ENCODE measurements at regions not wholly inside any gene's neighbourhood (a gene's known extent, or its start where the extent isn't known, plus 50 kb on each side); places are given as distances from the start of the nearest gene placed in this dataset.

DNA sequence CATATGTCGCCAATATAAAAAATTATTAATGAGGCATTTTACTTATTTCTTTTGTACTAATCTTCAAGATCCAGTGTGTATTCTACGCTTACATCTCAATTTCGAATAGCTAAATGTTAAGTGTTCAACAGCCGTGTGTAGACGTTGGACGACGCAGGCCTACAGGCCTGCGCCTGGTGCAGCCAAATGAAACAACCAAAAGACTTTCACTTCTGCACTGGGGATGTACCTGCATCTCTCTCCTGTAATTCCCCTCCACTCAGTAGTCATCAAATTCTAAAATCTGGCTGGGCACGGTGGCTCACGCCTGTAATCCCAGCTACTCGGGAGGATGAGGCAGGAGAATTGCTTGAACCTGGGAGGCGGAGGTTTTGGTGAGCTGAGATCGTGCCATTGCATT, 76.8 kb upstream of the HNRNPU start:
- ATAC-seq (no peak), DNase-seq (ENCODE audit: extremely low read depth in 1 of 4, low spot score in 3 of 4) (no peak), FAIRE-seq (no peak)
- POLR2A ChIA-PET, result interaction anchor here (1.0 kb wide), 1 partner anchor 105 kb away, joined by 3 read pairs; no protein-coding TSS in a partner anchor
- BruUV-seq (replicated peaks), result no TSS peak
- H3K4me2 ChIP-seq (ENCODE audit: insufficient read depth, low read length), result no peak overlapping the region
- H2AFZ ChIP-seq (ENCODE audit: low read depth, low read length), result no peak overlapping the region
- no peak overlapping the region for H3K9ac ChIP-seq (ENCODE audit: insufficient read depth in 1 of 2, low read depth in 2 of 2, low read length in 2 of 2)
- no peaks in the 10 kb centered on the region for H3K27me3 ChIP-seq (ENCODE audit: control insufficient read depth in 2 of 2, insufficient read depth in 2 of 2, low read length in 2 of 2)
- H3K27ac ChIP-seq (ENCODE audit: extremely low read depth, low read depth, low read length), result no peak overlapping the region
- H3K4me1 ChIP-seq (replicated peaks in 1 of 2; ENCODE audit: control insufficient read depth in 2 of 2, insufficient read depth in 2 of 2, low read length in 2 of 2), result no peaks in the 10 kb centered on the region
- no peaks in the 10 kb centered on the region for H3K79me2 ChIP-seq (ENCODE audit: control insufficient read depth, insufficient read depth, low read length)
- TF ChIP-seq EGR1 (conservative IDR thresholded peaks at IDR 0.05) (no peak), CBFA2T2 (conservative IDR thresholded peaks at IDR 0.05) (no peak), TARDBP (IDR thresholded peaks at IDR 0.05) (no peak), TEAD1 (CRISPR knock-in tag; IDR thresholded peaks at IDR 0.05) (no peak), ZNF75A (CRISPR knock-in tag; IDR thresholded peaks at IDR 0.05) (no peak), KLF10 (CRISPR knock-in tag; IDR thresholded peaks at IDR 0.05) (no peak), RUNX1 (IDR thresholded peaks at IDR 0.05; ENCODE audit: low read depth) (no peak)
- TF ChIP-seq, protein P1, sequence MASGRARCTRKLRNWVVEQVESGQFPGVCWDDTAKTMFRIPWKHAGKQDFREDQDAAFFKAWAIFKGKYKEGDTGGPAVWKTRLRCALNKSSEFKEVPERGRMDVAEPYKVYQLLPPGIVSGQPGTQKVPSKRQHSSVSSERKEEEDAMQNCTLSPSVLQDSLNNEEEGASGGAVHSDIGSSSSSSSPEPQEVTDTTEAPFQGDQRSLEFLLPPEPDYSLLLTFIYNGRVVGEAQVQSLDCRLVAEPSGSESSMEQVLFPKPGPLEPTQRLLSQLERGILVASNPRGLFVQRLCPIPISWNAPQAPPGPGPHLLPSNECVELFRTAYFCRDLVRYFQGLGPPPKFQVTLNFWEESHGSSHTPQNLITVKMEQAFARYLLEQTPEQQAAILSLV (tag; IDR thresholded peaks at IDR 0.05), result no peak
- intact Hi-C loops (cut with micrococcal nuclease), result no loop called here
- in situ Hi-C loops (cut with MboI), result no loop called here
- no peaks in the 10 kb centered on the region for H3K9me3 ChIP-seq (replicated peaks; ENCODE audit: control insufficient read depth, insufficient read depth, low read depth, low read length)
- no peaks in the 10 kb centered on the region for H3K36me3 ChIP-seq (ENCODE audit: control insufficient read depth, insufficient read depth, low read length)
- H3K4me3 ChIP-seq, result no peak overlapping the region
- WGBS (ENCODE audit: insufficient coverage, low coverage, missing lambda C conversion rate), result 70% methylated on average over 13 of the region's 13 CpGs
- no peaks in the 10 kb centered on the region for H3K9me1 ChIP-seq (ENCODE audit: control insufficient read depth, insufficient read depth, low read length)
- H4K20me1 ChIP-seq (replicated peaks; ENCODE audit: control insufficient read depth, insufficient read depth, low read length), result no peaks in the 10 kb centered on the region
- CTCF ChIA-PET (ENCODE audit: low intra/inter-chr PET ratio), result no interaction called here

Measured in K562 (cell line).